HG02642 (cell line): ENCODE measurements at regions not wholly inside any gene's neighbourhood (a gene's known extent, or its start where the extent isn't known, plus 50 kb on each side); places are given as distances from the start of the nearest gene placed in this dataset.
"Not testable (repeated sequence)": the region's sequence is repeated elsewhere in the genome, so short reads cannot be mapped to it uniquely, and the experiment has no call there.

ENCODE experiments used
- ATAC-seq: cut with Tn5 transposase; IDR thresholded peaks from one replicate; pipeline ENCODE4 v1.9.1; 2021; ENCODE audit warnings: mild to moderate bottlenecking; ENCODE audit not compliant: unreplicated experiment, poor library complexity

DNA sequence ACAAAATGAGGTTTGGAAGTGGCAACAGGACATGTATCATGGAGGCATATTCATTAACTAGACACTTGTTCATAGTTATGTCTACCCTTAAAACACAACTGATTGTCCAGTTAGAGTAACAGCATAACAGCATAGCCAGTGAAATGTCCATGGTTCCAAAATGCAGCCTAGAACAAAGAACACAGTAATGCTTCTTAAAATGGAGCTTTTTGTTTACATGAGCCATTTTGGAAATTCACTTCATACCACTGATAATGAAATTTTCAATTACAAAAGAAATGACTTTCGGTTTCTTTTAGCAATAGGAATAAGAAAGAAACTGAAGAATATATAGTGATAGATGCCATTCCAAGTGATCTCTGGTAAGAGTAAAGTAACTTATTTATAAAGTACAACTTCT is 111.1 kb upstream of the DST start:
- no peak for ATAC-seq

DNA sequence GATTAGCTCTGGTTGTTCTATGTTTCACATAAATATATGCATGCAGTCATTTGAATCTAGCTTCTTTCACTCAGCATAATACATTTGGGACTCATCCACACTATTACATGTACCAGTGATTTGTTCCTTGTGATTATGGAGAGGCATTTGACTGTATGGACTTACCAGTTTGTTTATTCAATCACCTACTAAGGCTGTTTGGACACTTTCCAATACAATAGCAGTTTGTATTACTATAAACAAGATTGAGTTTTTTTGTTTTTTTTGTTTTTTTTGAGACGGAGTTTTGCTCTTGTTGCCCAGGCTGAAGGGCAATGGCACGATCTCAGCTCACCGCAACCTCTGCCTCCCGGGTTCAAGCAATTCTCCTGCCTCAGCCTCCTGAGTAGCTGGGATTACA is 109.8 kb upstream of the DST start:
- ATAC-seq = no peak

DNA sequence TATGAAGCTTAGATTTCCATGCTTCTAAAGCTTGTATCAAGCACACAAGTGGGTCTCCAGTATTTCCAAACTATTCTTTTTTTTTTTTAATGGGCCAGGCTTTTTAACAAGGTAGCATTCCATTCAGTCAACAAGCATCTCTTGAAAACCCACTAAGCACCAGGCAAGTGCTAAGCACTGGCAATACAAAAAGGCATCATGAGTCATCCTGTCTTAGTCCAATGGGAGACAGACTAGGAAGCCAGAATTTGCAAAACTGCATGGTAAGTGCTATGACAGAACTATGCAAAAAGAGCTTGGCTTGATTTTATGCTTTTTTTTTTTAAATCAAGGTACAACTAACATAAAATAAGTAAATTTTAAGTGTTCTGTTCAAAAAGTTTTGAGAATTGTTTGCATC is 109.3 kb upstream of the DST start:
- ATAC-seq = no peak

DNA sequence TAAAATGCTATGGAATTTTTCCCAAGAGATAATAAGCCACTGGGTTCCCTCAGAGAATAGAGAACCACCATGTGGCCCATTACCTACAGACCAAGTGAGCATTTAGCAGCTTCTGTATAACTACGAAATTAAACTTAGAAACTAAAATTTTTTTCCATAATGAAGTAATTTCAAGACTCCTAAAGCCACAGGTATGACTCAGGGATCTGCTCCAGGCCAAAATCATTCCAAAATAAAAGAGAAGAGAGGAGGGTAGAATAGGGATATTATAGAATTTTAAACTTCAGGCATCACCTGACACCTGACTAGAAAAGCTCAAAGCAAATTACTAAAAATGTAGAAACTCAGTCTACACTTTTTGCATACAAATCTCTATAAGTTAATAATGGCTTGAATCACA is 108.9 kb upstream of the DST start:
- no peak for ATAC-seq

DNA sequence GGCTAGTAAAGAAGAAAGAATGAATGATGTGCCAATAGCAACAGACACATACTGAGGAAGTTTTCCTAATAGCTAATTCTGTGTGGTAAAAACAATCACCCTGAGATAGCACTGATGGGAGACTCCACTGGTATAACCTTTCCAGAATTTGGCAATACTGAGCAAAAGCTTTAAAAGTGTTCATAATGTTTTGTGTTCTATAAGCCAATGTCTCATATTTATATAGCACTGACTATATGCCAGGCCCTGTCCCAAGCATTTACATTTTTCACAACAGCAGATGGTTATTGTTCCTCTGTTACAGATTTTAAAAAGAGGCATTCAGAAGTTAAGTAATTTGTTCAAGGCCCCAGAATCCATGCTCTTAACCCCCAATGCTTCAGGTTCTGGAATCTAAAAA is 108.0 kb upstream of the DST start:
- ATAC-seq = no peak

DNA sequence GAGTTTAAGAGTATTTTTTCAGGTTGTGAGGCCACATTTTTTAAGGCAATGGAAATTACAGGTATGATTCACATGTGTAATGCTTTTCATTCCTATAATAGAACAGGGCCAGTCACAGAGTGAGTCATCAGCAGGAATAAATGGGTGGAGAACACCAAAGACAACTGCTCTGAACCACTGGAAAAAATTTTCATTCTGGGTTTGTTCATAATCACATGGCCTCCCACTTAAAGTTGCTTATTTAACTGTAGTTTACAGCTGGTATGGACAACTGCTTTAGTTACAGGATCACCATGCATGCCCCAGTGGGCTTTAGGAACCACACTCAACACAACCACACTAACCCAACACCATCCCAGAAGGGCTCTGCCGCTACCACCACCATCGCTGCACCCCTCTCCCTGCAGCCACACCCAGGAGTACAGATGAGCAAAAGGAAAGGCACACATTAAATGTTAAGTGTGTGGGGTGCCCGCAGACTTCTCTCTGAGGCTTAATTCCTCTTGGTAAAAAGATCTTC is 107.0 kb upstream of the DST start:
- ATAC-seq = no peak

DNA sequence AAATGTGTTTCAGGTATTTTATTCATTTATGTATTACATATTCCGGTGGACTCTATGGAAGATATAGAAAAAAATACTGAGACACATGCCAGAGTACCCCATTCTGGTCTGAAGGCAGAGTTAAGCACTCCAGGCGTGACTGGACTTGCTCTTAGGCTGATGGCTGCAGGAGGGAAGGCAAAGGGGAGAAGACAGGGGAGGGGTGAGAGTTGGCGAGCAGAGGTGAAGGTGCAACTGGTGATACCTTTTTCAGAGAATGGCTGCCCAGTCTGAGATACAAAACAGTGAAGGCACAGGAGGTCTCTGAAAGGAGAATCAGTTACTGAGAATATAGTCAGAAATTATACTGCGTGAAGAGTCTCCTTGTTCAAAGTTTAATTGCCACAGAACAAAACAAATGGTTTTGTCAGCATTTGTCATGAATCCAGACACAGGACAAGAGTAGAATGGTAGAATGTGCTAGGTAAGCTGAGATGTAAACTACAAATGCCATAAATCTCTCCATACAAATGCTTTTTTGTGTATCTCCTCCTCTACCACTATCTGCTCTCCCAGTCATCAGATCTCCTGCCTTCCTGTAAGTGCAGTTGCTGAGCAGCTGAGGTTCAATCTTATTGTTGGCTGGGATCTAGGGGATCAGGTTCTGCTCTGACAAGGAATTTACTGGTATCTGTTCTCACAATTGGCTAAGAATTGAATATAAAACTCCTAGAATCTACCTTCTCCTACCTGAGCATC is 104.2 kb upstream of the DST start:
- no peak for ATAC-seq

DNA sequence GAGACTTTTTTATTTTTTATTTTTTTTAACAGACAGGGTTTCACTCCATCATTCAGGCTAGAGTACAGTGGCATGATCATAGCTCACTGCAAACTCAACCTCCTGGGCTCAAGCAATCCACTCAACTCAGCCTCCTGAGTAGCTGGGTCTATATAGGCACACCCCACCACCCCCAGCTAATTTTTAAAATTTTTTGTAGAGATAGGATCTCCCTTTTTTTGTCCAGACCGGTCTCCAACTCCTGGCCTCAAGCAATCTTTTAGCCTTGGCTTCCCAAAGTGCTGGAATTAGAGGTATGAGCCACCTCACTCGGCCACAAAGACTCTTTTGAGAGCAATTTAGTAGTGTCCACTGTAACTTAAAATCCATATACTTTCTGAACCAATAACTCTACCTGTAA is 103.3 kb upstream of the DST start:
- ATAC-seq = no peak

DNA sequence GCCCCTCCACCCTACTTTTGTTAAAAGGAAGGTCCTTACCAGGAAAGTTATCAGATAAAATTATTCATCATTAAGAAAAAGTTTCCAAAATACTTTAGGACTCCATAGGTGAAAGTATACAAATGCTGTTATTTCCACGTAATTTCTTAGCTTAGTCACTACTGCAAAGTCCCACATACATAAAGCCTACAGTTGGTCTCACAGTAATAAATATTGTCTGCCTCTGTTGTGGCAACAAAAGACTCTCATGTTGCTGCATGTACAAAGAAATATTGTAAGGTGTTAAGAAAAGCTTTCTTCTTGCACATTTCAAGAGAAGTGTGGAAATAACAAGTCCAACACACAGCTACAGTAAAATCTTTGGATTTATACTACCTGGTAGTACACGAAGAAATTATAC is 102.4 kb upstream of the DST start:
- no peak for ATAC-seq

DNA sequence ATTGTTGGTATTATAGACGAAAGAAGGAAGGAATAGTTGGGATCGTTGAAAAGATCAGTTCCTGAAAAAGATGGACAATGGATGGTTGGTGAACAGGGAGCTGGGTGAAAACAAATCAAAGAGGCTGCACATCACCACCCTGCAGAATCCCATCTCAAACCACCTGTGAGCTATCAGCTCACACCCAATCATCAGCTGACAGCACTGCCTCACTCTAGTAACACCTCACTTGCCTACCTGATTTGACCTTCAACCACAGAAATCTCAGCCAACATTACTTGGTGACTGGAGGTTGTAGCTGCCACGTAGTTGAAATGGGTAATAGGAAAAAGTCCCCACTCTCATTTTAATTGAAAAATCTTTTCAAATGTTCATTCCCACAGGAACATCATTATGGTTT is 101.8 kb upstream of the DST start:
- no peak for ATAC-seq

DNA sequence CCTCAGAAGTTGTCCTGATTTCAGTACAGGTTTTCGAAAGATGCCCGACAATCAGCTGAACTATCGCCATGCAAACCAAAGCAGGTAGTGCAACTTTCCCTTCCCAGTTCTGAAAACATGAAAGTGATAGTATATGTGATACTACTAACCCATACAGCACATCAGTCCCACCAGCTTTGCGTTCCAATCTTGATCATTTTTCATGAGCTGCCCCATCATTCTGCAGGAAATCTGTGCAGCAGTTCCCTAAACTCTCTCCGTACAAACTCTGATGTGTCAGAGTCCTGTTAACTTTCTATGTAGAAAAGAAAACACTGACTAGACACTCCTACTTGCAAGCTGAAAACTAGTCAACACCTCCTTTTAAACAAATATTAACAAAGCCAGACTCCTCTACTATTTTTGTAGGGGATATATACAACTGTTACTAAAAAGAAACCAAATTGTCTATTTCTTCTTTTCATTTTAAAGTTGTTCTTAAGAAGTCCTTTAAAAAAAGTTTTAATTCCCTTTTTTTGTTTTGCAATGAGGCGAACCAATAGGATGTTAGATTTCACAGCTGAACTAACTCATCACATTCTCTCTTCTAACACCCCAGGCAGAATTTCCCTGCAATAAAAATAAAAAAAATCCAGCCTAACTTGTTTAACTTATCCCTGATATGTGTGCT is 99.6 kb upstream of the DST start:
- peak; percentile 83 for ATAC-seq

DNA sequence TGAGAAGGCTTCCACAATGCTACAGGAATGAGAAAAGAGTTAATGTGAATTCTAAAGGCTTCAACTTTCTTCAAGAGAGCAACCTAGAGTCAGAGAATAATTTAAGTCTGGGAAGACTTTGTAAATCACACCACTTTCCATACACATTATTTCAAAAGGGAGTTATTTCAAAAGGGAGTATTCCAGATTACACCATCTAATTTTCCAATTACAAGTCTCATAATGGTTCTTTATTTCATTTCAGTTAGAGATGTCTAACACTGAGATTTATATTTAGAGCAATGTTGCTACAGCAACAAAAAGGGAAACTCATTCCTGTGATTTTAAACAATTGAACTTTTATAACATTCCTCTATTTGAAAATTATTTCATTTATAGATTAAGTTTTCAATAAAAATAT is 98.8 kb upstream of the DST start:
- ATAC-seq = no peak

DNA sequence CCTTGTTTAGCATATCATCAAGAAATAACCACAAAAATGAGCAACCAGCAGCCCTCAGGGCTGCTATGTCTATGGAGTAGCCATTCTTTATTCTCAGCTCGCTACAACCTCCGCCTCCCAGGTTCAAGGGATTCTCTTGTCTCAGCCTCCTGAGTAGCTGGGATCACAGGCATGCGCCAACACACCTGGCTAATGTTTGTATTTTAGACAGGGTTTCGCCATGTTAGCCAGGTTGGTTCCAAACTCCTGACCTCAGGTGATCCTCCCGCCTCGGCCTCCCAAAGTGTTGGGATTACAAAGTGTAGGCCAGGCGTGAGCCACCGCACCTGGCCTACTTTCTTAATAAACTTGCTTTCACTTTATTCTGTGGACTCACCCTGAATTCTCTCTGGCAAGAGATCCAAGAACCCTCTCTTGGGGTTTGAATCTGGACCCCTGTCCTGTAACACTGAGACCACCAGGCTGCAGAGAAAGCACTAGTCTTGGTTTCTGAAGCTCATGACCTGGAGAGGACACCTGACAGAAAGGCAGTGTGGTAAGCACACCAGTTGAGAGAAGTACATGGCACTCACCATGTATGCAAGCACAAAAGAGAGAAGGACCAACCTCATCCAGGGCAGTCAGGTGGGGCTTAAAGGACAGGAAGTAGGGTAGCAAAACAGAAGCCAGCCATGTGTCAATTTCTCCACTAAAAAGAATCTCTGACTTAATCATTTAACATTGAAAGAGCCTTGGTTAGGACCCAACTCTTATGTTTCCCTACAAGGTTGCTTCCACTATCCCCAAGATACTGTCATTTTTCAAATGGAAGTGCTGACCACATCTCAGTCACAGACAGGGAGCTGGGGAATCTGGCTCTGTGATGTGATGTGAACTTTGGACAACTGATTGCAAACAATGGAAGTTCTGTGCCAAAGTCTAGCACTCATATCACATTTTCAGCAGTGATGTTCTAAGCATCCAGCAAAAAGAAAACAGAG is 97.4 kb upstream of the DST start:
- ATAC-seq = no peak

DNA sequence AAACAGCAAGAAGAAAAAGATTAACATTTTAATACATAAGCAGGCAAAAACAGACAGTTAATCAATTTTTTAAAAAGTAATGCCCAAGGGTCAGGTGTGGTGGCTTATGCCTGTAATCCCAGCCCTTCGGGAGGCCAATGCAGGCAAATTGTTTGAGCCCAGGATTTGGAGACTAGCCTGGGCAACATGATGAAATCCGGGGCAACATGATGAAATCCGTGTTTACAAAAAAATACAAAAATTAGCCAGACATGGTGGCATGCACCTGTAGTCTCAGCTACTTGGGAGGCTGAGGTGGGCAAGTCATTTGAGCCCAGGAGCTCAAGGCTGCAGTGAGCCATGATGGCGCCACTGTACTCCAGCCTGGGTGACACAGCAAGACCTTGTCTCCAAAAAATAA is 94.1 kb upstream of the DST start:
- ATAC-seq = no peak

DNA sequence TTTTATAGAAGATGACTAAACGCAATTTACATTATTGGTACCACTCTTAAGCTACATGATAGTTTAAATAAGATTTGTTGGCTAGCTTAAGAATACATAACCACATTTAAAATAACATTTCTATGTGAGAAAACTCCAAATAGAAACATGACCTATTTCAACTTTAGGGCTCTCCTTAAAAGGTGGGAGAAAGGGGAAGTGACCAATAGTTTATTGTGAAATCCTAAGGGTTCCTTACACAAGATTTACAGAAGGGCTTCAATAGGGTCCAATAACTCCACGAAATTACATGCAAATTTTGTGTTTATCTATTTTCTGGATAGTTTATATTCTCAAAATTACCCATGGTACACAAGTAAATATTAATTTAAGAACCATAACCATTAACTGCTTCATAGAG is 91.6 kb upstream of the DST start:
- no peak for ATAC-seq

DNA sequence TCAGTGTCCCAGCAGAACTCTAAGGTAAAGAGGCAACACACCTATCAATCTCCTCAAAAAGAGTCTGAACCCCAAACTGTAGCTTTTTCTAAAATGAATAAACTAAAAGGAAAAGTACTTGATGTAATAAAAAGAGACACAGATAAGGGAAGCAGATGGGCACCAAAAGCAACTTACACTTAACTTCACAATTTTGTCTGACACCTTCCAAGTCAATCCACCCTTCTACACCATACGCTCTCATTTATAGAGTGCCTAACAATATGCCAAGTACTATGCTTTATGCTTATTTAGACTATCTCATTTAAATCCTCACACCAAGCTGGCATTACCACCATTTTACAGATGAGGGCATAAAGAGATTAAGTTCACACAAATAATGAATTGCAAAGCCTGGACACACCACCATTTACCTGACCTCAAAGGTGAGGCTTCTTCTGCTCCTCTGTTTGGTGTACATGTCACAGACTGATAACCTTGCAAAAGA is 90.6 kb upstream of the DST start:
- ATAC-seq = no peak

DNA sequence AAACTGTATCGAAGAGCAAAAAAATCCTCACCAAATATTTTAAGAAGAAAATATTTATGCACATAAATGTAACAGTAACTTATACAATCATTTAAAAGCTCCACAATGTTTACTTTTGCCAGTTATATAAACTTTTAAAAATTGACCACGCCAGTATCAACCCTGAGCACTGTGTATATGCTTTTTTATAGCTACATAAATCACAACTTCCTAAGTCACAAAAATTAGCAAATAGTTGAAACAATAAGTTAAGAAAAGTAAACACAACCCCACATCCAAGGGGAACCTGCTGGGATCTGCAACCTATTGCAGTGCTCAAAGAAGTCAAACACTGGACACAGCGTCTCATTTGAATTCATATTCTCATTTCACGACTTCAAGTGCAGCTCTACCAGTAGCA is 89.8 kb upstream of the DST start:
- ATAC-seq = no peak

DNA sequence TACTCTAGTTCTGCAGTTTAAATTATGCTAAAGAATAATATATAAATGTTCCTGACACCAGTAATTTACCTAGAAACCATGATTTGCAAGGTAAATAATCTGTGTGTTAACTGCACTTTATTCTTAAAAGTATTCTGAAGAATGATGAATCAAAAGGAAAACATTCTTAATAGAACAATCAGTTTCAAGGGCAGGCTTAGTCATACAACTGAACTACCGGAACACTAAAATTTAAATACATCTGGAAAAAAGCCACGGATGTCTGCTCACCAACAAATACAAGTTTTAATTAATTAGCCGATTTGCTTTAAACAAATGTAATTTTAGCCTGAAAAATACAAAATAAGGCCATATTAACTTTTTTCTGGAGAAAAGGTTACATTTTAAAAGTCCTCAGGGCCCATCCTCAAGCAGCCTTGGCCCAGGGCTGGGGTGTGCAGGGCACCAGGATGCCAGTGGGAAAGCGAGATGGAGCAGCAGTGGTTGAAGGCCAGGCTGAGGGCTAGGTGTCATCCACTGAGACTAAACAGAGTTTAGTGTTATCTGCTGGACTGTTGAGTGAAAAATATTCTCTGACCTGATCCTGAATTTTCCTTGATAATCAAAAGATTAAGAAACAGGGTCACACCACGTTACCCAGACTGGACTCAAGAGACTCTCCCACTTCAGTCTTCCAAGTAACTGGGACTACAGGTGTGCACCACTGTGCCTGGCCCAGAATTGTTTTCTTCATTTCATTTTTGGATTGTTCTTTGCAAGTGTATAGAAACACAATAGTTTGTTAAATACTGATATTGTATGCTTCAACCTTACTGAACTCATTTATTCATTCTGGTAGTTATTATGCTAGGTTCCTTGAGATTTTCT is 88.2 kb upstream of the DST start:
- ATAC-seq = no peak

DNA sequence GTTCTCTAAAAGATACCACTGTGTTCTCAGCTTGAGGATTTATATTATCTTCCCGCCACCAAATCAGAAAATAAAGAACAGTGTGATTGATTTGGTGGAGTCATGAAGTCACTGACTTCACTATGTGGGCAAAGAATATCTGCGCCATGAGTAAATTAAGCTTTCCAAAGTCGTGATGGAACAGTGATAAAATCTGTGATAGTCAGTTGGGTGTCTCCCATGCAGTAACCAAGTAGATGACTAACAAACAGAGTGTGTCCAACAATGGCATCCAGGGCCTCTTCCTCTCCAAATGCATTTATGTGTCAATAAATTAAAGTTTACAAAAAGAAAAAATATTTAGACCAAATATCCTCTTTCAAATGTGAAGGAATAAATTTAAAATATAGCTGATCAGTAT is 87.0 kb upstream of the DST start:
- ATAC-seq = no peak

DNA sequence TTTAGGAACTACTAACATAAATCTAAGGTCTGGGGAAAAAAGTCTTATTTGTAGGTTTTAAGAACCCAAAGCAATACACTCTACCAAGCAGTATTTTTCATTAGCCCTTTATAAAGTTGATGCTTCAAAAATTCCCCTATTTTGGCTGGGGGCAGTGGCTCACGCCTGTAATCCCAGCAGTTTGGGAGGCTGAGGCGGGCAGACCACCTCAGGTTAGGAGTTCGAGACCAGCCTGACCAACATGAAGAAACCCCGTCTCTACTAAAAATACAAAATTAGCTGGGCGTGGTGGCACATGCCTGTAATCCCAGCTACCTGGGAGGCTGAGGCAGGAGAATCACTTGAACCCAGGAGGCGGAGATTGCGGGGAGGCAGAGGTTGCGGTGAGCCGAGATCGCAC is 86.5 kb upstream of the DST start:
- not testable (repeated sequence) for ATAC-seq
